NAMALWA (cell line): ENCODE measurements at regions not wholly inside any gene's neighbourhood (a gene's known extent, or its start where the extent isn't known, plus 50 kb on each side); places are given as distances from the start of the nearest gene placed in this dataset.

Source experiments
- DNase-seq: peaks from one replicate; pipeline ENCODE4 v3.0.0-alpha.2; 2015; ENCODE audit warnings: low spot score

DNA sequence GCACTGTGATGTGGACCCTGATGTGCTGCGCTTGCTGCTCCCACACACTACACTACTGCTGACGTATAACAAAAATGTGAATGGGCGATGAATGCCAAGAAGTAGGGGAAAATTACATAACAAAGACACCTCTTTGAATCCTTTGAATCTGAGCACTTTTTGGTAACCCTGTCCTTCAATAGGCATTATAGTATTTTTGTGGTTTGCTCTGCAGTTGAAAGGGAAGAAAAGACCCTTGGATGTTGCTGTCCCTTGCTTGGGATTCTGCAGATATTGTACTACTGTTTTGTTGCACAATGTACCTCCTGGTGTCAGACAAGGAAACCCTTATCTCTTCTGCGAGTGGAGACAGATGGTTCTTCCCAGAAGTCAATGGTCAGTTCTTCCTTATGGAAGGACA lies 124.8 kb upstream of the UBE3A start:
- DNase-seq = no peak

DNA sequence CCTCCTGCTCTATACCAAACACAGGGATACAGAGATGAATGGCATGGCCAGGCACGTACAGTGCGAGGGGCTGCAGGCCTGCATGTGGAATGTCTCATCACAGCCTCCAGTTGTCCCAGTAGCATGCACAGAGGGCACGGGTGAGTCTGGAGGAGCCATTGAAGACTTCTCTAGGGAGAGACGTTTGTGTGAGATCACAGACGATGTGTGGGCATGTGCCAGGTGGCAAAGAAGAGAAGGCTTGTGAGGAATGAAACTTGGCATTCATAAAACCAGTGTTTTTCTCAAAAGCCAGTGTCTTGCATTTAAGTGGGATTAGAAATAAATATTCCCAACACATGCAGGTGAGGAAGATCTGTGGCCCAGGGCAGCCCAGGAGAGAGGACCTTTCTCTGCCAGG lies 119.1 kb upstream of the UBE3A start:
- no peak for DNase-seq

DNA sequence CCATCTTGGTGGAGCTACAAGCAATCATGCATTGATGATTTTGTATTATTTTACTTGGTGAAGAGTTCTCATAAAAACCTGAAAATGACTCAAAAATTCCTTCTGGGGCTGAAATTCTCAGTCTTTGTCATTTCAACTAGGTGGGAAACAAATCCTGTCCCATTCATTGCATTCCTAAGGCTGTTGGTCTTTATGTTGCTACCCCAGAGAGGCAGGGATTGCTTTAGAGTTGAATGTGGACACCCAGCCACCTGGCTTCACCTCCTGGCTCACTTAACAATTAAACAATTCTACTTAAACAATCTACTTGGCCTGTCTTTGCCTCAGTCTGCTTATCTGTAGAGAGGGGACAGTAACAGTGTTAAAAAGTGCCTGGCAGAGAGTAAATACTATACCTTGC lies 117.3 kb upstream of the UBE3A start:
- DNase-seq = no peak

DNA sequence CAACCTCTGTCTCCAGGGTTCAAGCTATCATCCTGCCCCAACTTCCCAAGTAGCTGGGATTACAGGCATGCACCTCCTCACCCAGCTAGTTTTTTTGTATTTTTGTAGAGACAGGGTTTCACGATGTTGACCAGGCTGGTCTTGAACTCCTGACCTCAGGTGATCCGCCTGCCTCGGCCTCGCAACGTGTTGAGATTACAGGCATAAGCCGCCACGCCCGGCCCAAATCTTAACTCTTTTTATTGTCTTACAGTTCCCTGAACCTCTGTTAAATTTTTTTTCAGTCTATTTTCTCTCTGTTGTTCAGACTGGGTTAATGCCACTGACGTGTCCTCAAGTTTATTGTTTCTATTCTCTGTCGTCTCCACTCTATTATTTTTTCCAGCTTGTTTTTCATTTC lies 115.8 kb upstream of the UBE3A start:
- no peak for DNase-seq

DNA sequence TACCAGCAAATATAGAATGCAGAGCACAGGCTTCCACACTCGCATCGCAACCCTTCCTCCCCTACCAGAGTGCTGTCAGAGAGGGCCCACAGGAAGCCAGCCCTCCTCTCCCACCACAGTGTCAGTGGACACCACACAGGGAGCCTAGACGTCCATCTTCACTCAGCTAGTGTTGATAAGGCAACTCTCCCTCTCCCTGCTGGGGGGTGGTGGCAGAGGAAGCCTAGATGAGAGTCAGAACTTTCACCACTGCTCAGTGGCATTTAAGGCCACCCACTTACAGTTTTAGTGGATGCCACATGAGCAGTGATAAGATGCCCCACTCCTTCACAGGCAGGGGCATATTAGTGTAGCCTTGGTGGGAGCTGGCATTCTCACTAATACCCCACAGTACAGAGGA lies 109.8 kb upstream of the UBE3A start:
- DNase-seq = no peak

DNA sequence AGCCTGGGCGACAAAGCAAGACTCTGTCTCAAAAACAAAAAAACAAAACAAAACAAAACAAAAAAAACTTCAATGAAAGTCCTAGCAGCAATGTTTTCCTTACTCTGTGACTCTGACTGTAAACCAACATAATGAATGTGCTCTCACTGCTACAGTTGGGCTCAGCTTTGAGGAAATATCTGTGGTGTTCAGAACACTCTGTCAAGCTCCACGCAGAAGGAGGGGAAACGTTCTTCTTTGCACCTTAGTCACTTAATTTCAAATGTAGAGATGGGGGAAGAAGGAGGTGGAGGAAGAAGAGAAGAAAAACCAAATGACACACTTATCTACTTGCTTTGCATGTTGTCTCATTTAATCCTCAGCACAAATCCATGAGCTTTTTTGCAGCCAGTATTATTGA lies 107.1 kb upstream of the UBE3A start:
- DNase-seq = no peak

DNA sequence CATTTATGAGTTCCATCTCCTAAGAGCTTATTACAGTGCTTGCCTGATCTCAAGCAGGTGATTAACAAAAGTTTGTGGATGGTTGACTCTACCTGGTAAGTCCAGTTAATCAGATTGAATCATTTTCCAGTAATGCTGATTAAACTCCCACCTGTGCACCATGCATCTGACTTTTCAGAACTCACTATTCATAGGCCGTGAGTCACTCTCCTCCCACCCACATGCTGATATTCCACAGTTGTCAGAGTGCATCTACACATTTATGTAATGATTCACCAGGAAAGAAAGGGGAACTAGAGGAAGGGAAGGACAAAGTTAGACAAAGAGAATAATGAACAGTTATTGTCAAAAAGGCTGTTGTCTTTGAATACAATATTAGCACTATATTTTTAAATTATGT lies 106.2 kb upstream of the UBE3A start:
- no peak for DNase-seq

DNA sequence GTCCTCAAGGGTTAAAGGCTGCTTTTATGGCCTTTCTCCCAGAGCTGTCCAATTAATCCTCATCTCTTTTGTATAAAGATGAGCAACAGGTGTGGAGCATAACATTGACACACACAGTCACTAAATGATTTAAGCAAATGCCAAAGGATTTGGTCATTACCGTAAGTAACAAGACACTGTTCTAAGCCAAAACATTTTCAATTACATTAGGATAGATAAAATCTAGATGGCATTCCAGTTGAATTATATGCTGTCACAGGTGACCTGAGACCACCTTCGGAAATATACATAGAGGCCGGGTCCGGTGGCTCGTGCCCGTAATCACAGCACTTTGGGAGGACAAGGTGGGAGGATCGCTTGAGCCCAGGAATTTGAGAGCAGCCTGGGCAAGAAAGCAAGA lies 105.3 kb upstream of the UBE3A start:
- no peak for DNase-seq

GRCh38 chr15:25543196-25543595 lies 104.4 kb upstream of the UBE3A start:
- DNase-seq = no peak

- DNase-seq = no peak
Observed at GRCh38 chr15:25541228-25541627, 102.4 kb upstream of the UBE3A start.

DNA sequence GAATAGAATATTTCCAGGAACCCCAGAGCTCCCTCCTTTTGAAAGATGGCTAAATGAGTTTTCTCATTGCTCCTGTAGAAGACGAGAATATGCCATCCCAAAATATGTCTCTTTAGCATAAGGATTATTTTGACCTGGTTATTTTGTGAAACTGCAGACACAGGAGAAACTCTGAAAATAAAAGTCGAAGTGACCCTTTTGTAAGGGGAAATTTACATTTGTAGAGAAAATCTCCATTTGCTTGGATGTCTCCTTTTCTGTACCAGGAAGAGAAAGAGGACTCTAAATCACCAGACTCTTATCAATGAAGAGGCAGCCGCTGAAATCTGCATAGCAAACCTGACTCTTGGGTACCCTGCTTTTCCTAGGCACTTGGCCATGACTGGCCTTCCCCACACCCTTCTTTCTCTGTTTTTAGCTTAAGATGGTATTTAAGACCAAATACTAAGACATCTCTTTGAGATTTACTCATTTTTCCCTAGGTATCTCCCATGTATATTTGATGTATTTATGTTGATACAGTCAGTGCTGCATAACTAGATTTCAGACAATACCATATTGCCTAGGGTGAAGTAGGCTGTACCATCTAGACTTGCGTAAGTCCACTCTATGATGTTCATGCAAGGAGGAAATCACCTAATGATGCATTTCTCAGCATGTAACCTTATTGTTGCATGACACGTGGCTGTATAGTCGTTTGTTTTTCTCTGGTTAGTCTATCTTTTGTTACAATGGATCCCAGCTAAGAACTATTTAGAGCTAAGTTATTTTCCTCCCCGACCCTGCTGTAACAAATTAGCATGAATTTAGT lies 98.2 kb upstream of the UBE3A start:
- no peak for DNase-seq

DNA sequence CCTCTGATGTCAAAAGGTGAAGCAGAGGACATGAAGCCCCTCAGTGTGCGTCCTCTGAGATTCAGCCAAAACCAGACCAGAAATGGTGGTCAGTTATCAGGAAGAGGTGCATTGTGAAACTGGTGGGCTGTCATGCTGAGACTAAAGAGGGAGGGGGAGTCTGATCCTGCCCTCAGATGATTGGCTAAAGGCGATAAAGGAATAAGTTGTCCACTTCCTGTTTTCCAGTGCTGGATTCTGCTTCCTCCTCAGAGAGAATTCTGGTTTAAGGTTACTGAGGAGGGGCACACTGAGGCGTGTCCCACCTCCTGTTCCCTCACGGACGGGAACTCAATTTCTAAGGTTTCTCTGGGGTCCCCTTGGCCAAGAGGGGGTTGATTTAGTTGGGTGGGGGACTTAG lies 97.0 kb upstream of the UBE3A start:
- DNase-seq = no peak

DNA sequence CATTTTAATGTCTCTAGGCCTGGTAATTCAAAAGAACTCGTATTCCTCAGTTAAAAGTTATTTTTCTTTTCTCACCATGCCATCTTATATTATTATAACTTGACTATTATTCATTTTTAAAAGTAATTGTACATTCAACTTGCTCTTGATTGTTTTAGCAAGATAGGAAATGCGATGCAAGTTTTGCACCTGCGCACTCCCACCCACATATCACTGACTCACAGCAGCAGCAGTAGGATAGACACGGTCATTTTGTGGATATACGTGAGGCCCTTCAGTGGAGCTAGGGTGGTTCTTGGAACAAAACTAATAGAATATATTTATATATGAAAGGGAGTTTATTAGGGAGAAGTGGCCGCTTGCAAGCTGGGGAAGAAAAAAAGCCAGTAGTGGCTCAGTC lies 95.5 kb upstream of the UBE3A start:
- no peak for DNase-seq

- DNase-seq = no peak
Observed at GRCh38 chr15:25532269-25533140, 93.7 kb upstream of the UBE3A start.

DNA sequence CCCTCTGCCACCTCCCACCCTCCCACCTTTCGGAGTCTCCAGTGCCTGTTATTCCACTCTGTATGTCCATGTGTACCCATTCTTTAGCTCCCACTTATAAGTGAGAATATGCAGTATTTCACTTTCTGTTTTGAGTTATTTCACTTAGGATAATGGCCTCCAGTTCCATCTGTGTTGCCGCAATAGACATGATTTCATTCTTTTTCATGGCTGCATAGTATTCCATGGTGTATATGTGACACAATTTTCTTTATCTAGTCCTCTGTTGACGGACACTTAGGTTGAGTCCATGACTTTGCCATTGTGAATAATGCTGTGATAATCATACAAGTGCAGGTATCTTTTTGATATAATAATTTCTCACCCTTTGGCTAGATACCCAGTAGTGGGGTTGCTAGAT lies 91.0 kb upstream of the UBE3A start:
- DNase-seq = no peak

DNA sequence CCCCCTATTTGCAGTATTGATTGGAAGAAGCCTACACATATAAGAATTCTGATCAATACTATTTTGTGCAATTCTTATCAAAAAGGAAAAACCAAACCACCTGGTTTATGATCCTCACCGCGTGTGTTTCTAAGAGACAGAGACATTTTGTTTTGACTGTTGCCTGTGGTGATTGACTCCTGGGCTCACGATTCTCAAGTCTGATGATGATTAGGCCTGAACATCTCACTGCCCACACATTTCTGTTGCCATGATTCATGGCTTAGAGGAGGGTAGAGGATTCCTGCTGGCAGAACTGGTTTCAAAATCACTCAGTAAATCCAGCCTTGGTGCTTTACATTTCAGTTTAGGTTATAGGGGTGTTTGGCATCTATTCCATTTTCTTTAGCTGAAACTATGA lies 88.3 kb upstream of the UBE3A start:
- no peak for DNase-seq

GRCh38 chr15:25525741-25526140 lies 86.9 kb upstream of the UBE3A start:
- no peak for DNase-seq

- DNase-seq = no peak
Observed at GRCh38 chr15:25515633-25516032, 76.8 kb upstream of the UBE3A start.

DNA sequence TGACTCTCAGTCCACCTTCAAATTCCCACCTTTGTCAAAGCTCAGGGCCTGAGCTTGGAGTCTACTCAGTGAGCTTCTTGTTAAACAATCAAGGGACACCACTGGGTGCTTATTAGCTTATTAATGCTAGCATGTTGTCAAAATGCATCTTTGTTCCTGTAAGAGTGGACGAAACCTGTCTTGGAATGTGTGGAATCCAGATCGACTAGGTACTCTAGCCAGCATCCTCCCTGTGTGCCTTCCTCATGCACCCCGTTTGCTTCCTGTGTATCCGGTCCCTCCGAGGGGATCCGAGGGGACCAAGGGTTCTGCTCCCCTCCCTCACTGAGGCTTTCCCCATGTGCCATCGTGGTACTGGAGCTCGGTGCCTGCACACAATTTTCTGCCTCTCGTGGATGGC lies 75.7 kb upstream of the UBE3A start:
- no peak for DNase-seq

DNA sequence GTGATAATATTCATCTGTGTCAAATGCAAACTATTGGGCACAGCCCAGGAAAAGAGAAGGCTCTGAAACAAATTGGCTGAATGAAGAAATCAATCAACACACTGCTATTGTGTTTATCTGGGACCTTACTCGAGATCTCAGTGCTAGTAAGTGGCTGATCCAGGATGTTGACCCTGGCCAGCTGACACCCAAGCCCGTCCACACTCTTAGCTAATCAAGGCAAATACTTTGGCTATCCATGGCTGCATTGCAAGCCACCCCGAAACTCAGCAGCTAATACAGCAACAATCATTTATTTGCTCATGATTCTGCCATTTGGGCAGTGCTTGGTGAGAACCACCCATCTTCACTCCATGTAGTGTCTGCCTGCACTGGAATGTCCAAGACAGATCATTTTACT lies 74.1 kb upstream of the UBE3A start:
- no peak for DNase-seq

DNA sequence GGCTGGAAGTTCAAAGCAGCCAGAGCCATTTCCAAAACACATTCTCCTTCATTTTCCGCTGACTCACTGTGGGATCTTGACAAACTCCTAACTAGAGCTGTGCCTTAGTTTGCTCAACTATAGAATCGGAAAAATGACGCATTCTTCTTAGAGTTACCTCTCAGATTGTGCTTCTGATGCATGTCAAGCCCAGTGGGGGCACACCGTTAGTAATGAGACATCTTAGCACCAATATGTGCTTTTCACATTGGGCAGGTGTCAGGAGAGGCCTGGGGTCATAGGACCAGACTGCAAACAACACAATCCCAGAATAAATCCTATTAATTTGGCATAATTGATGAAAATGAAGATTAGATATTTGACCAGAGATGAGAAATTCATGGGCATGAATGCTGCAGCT lies 71.3 kb upstream of the UBE3A start:
- DNase-seq = no peak

- no peak for DNase-seq
Observed at GRCh38 chr15:25509703-25510102, 70.9 kb upstream of the UBE3A start.

DNA sequence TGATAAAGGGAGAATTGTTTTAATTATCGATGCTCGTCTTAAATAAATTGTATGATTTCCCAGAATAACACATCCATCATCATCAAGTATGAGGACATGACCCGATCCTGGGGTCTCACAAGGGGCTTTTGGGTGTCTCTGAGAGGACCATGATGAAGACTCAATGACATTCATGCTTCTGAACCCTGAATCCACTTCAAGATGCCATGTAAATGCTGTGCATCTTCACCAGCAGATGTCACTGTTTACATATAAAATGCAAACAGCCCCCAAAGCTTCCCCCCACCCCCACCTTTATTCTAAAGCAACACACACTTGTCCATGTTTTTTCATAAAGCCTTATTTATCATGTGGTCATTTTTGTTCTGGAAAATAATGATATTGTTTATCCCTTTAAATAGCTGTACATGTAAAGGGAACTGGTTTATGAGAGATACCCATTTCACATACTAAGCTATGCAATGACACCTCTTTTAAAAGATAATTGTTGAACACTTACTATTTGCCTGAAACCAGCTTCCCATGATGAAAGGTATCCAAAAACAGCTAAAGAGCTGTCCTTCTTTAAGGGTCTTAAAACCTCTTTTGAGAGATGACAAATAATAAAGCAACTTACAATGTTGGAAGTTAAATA lies 69.7 kb upstream of the UBE3A start:
- DNase-seq = peak; percentile 62
